HG03565 (cell line): ENCODE measurements at regions not wholly inside any gene's neighbourhood (a gene's known extent, or its start where the extent isn't known, plus 50 kb on each side); places are given as distances from the start of the nearest gene placed in this dataset.

ENCODE experiments used
- ATAC-seq: cut with Tn5 transposase; IDR thresholded peaks from one replicate; pipeline ENCODE4 v1.9.1; 2021; ENCODE audit warnings: mild to moderate bottlenecking, moderate library complexity; ENCODE audit not compliant: unreplicated experiment

DNA sequence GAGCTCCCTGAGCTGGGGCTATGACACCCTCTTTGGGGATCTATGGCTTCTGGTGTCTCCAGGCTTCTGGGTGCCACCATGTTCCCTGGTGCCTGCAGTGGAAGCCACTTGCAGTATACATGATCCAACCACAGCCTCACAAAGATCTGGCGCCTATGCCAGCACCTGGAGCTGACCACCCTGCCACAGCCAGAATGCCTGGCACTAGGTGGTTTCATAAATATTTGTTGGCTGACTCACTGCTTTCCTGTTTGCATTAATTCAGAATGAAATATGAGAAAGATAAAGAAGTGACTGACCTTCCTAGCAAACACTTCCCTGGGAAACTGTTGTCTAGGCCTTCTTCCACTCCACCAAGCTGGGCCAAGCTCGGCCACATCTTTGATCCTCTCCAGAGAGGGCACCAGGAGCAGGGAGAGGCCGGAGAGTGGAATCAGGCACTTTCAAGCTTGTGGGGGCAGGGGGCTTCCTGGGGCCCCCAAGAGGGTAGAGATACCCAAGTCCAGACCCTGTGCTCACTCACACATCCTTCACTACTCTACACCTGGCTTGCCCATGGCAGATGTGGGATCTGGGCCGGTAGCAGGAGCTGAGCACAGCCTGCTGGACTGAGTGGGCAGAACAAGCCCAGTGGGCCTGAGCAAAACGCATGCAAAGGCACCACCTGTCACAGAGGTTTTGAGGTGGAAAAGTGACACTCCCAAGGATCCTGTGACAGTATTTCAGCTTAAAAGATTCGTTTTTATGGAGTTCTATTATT, 565.7 kb downstream of the SLC4A3 start:
- ATAC-seq = no peak

DNA sequence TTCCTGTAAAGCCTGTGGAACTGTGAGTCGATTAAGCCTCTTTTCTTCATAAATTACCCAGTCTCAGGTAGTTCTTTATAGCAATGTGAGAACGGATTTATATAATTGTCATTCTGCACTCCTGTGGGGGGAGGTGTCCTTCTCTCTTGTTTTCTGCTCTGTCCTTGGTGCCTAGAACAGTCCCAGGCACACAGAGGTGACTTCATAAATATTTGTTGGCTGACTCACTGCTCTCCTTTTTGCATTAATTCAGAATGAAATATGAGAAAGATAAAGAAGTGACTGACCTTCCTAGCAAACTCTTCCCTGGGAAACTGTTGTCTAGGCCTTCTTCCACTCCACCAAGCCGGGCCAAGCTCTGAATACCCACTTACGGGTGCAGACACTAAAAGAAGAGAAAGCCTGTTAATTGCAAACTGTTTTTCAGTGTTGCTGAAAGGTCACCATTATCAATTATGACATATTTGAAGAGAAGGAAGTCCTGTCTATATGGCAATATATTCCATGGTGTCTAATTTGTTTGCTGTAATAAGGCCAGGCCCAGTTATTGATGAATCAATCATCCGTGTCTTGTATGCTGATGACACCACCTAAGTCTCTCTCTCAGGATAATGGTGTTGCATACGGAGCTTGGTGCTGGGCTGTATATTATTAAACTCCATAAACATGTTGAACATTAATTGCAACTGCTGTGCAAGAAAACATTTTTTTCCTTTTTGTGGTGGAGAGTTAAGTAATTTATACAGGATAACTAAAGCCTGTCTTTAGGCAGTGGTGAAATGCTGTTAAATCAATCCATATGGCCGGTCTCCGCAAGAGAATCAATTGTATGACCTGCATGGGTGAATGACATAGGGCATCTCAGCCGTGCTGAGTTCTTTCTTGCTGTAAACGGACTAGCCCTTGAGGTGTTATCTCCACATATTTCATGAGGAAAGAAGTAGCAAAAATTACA, 567.5 kb downstream of the SLC4A3 start:
- ATAC-seq = no peak

DNA sequence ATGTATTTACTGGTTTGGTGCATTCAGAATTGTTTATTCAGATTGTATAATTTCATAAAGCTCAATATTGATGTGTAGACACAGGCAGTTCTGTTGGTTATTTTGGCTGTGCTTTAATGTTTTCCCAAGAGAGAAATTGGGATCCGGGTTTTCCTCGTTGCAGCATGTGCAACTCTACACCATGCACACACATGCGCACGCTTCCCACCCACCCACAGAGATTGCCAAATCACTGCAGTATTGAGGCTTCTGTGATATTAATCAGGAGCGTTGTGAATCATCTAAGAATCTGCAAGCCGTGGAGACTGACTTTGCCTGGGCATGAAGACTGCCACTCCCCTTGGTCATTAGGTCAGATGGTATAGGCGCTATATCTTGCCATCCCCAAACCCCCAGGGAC, 571.5 kb downstream of the SLC4A3 start:
- ATAC-seq = no peak

DNA sequence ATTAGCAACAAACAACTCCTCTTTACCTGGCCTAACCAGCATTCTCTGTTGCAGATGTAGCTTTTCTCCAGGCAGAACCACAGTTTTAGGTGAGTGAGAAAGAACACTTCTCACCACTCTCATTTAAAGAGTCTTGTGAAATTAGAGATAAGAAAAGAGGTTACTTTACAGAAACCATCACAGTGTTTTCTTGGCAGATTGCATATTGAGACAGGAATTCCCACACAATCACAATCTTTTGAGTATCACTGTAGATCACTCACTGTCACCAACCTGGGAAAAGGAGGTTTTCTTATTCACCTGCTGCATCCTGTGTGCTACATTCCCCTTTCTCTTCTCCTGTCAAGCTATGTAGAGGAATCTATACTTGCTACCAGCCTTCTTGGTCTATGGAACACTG, 574.6 kb downstream of the SLC4A3 start:
- ATAC-seq = no peak

DNA sequence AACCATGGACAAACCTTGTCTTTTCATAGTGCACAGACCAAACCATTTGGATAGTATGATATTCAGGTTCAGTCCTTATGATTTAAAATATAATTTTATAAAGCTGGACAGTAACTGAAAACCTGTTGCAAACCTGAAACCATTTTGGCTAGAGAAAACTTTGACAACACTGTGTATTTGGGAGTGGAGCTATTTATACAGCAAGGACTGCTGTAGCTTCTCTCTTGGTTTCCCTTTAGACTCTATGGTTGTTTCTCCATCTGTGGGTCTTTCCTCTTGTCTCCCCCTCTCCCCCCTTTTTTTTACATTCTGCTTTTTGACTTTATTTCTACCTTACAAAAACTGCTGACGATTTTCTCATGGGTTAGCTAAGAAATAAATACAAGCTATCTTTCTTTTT, 581.7 kb downstream of the SLC4A3 start:
- no peak for ATAC-seq

DNA sequence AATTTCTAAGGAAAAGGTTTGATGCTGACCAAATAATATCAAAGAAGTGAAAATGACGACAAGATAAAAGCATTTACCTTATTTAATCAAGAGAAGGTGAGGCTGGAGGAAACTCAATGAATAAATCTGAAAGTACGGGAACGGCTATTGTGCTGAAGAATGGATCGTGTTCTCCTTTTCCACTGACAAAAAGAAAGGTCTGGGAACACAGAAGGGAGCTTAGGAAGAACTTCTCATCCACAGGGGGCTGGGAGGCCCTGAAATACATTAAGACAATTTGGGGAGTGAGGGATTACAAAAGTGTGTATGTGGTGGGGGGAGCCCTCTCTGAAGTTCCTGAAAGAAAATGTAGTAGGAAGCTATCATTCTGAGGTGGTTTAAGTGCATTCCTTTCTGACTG, 582.3 kb downstream of the SLC4A3 start:
- ATAC-seq = no peak

DNA sequence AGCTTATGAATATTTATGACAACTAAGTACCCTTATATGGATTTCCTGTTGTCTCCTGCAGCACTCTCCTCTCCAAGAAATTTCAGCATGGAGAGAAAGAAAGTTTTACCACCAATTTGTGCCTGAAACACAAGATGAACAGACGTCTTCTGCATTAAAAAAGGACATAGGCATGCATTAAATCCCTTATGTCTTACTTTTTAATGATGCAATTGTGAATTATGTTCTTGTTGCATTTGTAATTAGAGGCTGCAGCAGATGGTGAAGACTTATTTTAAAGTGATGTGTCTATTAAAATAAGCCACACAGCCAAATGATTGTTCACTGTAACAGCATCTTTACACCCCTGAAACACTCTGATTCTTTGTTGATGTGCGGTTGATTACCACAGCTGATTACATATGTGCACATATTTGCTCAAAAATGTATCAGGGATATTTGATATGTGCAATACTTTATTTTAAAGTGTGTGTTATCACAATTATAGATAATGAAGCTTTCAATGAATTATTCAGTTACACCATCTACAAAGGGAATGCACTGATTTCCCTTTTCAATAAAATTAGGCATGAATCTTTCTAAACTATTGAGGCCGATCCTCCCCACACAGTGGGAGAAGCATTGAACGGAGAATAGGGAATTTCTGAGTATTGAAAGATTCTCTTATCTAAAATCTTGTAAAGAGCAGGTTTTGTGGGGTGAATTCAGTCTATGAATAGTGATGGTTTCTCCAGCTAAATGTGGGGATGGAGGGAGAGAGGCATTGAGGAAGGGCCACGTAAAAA, 585.1 kb downstream of the SLC4A3 start:
- no peak for ATAC-seq

DNA sequence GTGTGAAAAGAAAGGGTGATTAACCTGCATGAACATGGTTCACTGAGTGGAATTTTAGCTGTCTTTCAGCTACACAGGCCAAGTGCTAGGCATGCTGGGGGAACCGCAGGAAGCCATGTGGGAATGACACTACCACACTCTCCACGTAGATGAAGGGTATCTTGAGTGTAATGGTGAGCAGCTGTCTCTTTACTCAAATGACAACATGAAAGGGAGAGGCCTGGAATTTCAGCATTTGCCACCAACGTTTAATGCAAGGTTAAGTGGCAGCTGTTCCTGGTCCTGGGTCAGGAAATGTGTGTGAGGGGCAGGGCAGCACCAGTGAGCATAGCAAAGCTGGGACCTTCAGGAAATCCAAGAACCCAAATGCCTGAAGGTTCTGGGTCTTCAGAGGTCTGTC, 588.4 kb downstream of the SLC4A3 start:
- ATAC-seq = no peak

DNA sequence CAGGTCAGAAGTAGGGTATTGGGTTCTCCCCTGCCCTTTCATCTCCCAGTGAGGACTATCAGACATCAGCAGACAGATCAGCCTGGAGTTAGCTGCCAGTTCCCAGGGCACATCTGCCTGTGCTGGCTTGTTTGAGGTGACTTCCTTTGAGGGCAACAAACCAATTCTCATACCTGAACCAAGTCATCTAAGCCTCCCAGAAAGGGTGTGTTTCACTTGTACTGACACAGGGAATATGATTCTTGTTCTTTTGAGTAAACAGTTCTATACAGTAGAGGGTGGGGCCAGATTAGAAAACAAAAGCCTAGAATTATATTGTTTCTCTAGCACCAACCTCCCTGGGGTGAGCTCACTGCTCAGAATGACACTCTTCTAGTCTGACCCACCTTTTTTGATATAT, 591.9 kb downstream of the SLC4A3 start:
- ATAC-seq = no peak

DNA sequence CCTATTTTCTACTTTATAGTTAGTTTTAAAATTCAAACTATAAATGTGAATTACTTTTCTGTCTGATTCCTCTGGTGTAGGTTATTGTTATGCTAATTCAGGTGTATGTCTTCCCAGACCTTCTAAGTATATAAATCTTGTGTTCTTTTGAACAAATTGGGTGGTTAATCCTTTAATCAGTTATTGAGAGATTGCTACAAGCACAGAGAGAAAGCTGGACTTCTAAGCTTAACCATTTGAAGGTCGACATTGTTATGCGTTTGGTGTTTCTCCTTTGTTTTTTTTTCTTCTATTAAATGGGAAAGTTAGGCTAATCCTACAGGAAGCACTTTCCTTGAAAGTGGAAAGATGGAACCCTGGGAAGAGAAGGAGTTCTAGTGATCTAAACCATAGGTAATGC, 592.6 kb downstream of the SLC4A3 start:
- no peak for ATAC-seq

DNA sequence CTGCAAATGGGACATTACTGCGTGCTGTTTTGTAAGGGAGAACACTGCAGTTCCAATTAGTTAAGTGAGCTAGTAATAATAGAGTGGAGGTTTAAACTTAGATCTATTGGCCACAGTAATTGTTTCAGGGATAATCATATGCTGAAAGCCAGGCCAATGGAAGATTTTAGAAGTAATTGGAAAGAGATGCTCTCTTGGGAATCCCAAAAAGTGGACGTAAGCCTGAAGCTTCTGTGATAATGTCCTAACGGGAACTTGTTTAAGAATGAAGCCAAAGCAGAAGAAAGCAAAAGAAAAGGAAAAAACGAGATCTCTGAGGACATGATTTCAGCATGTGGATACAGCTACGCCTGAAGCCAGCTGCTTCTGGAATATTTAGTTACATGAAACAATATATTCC, 594.6 kb downstream of the SLC4A3 start:
- ATAC-seq = no peak

DNA sequence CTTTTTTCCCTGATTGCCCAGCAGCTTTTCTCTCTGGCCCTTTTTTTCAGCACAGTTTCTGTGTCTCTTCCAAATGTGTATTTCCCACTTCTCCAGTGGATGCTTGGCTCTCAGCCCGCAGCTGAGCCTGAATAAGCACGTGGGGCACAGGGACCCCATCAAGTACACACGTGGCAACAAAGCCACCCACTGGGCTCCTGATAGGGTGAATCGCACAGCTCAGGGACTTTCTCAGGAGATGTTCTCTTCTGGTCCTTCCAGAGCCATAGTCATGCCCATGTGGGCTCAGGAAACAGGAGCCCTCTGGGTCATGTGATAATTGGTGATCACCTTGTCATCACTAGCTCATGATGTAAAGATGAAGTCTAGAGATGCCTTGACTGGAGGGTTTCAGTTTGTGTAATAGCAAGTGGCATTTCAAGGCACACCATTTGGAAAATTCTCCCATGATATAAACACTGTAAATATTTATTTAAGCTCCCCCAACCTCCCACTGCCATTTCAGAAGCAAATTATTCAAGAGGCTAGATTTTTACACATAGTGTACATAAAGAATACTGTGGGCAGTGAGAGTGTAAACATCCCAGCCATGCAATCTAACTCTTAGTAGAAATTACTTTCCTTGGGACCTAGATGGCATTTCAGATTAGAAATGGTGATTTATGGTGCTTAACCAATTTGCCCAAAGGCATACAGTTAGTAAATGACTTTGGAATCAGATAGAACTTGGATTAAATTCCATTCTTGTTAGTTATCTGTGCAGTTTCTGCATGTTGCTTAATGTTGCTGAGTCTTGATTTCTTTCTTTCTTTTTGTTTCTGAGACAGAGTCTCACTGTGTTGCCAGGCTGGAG, 597.5 kb downstream of the SLC4A3 start:
- ATAC-seq = no peak

DNA sequence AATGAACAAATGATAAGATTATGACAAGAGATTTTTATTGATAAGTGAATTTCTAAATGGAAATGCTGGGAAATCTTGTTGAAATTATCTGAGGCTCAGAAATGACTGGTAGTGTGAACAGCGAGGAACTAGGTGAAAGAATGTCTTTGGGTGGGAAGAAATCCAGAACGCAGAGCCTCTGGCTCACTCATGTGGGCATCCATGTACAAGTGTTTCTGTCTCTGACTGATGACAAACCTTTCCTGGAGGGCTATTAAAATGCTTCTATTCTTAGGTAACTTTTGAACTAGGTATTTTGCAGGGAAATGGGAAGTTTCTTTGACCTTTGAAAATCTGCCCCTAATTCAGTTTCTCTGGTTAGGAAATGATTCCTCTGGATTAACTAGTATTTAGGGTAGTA, 598.6 kb downstream of the SLC4A3 start:
- no peak for ATAC-seq

DNA sequence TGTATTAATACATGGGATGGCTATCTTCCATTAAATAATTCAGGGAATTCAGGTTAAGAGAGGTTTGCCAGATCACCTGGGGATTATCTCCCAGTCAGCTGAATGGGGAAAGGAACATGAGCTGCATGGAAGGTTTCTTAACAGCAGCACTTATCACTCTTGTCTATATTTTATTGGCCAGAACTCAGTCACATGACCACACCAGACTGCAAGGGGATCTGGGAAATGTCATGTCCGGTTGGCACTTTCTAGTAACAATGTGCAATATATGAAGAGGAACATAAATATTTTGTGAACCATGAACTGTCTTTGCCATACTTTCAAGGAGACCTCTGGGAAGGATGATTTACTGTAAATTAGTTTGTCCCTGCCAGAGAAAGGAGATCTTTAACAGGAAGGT, 599.1 kb downstream of the SLC4A3 start:
- no peak for ATAC-seq

DNA sequence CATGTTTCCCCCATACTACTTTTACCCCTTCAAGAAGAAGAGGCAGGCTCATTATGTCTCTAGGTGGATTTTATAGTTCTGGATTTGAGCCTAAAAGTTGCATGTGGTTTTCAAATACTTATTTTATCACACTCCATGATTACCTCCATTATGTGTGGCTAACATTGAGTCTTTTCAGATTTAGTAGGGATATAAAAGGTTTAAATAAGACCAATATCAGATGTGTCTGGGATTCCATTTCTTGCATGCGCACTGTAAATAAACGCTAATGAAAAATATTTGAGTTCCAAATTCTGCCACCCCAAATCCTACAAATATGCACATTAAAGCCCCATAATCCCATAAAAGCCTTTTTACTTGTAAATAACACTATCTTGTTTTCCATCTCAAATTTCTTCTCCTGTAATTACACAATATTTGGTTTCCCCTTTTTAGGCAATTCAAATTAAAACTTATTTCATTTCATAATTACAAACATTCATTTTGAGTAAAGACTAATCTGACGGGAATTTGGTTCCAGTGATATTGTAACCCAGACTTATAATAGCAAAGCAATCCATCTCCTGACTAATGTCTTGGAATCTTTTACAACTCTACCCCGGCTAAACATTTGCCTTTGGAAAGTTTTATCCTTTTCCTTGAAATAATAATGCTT, 600.0 kb downstream of the SLC4A3 start:
- ATAC-seq = no peak

DNA sequence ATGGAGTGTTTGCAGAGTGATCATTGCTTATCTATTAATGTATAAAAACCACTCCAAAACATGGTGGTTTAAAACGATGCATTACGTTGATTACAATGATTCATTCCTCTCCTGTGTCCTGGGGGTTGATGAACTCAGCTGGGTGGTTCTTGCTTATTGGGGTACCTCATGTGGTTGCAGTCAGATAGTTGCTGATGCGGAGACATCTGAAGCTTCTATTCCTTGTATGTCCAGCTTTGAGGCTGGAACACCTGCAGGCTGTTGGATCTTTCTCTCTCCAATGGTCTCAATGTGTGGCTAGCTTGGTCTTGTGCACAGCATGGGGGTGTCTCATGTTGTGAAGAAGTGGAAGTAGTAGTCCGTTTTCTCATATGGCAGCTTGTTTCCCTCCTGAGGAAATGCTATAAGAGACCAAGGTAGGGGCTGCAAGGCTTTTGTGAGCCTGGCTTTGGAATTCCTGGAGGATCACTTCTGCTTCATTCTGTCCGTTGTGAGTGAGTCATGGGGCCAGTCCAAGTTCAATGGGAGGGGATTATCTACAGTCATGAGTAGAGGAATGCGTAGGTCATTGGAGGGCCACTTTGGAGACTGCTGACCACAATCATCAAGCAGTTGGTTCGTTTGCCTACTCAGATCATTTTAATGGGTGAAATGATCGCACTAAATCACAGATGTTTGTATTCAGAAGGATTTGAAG, 601.0 kb downstream of the SLC4A3 start:
- ATAC-seq = no peak

DNA sequence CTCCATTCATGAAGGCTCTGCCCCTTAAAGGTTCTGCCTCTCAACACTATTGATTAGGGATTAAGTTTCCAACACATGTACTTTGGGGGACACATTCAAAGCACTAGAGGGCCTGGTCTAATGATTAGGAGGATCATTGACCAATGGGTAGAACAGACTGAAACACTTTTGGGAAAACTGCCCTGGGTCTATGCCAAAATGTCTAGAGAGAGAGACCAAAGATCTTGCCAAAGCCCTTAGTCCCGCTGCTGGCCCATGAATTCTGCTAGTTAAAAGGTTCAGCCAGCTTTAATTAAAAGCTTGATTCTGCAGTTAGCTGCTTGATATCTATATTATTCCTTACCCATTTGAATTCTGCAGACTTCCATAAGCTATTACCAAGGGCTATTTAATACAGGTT, 613.2 kb downstream of the SLC4A3 start:
- ATAC-seq = no peak

DNA sequence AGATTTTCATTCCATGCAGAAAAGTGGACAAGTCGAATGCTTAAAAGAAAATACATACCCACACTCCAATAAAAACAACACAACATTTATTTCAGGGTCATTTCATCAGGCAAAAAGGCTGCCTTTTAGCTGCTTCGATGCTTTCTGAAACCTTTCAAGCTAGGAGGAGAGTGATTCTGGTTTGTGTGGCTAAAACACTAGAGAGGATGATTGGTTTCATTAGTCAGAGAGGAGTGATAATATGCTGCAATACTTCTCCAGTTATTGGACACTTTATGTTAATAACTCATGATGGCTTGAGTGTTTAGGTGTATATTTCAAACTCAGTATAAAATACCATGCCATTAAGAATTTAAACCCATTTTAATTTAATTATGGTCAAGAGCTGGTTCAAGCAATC, 614.0 kb downstream of the SLC4A3 start:
- no peak for ATAC-seq

DNA sequence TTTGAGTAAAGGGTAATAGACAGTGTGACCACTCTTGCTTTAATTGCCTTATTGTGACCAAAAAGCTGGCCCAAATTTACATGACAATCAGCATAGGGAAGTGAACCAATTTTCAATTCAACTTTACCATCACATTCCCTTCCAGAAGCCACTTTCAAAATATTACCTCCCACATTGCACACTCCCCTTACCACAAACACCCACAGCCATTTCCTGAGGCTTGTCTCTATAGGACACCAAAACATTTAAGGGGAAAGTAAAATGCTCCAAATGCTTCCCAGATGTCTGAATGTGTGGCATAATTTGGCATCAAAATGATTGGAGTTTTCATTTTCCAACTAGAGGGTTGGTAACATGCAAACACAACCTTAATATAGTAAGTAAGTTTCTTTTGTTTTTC, 616.1 kb downstream of the SLC4A3 start:
- ATAC-seq = no peak
